Gastrocnemius medialis (tissue), 4 donors: ENCODE measurements at regions not wholly inside any gene's neighbourhood (a gene's known extent, or its start where the extent isn't known, plus 50 kb on each side); places are given as distances from the start of the nearest gene placed in this dataset.

Source experiments
- POLR2A ChIP-seq, 2 donors: fragments of 450-650 bp; IDR thresholded peaks; one replicate each; pipeline ENCODE4 v1.6.1; 2017; ENCODE audit warnings: antibody characterized with exemption in 2 of 2, mild to moderate bottlenecking in 2 of 2, moderate library complexity in 2 of 2
- TF ChIP-seq, protein P1 (sequence below), 5 experiments: fragments of 450-650 bp in 3 of 5; fragments of 200-600 bp in 2 of 5; sonication (generic) in 2 of 5; IDR thresholded peaks in 4 of 5; conservative IDR thresholded peaks in 1 of 5; 1 replicate in 4 of 5; 2 replicates in 1 of 5; pipeline ENCODE4 v1.5.1; 2016 to 2019; ENCODE audit warnings: antibody characterized with exemption in 5 of 5, mild to moderate bottlenecking in 3 of 5, moderate library complexity in 3 of 5

DNA sequence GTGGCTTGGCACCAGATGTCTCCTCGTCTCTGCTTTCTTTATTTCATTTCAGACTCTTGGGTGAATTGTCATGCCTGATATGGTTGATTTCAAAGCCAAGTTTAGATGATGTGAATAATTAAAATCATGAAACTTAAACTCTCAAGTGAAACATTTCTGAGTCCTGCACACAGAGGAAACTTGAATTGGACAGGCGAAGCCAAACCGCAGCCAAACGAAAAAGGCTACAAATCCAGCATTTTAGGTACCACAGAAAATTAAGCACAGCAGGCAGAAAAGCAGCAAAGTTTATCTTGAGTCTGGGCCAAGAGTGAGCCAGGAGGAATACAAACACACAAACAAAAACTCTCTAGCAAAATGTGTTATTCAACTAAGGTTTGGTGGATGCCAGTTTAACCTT, 659.8 kb upstream of the KLF4 start:
- no peak for TF ChIP-seq POLR2A (IDR thresholded peaks at IDR 0.05)
- TF ChIP-seq, protein P1, sequence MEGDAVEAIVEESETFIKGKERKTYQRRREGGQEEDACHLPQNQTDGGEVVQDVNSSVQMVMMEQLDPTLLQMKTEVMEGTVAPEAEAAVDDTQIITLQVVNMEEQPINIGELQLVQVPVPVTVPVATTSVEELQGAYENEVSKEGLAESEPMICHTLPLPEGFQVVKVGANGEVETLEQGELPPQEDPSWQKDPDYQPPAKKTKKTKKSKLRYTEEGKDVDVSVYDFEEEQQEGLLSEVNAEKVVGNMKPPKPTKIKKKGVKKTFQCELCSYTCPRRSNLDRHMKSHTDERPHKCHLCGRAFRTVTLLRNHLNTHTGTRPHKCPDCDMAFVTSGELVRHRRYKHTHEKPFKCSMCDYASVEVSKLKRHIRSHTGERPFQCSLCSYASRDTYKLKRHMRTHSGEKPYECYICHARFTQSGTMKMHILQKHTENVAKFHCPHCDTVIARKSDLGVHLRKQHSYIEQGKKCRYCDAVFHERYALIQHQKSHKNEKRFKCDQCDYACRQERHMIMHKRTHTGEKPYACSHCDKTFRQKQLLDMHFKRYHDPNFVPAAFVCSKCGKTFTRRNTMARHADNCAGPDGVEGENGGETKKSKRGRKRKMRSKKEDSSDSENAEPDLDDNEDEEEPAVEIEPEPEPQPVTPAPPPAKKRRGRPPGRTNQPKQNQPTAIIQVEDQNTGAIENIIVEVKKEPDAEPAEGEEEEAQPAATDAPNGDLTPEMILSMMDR (IDR thresholded peaks at IDR 0.05 in 4 of 5, conservative IDR thresholded peaks at IDR 0.05 in 1 of 5) = no peak
